HEK293 (cell line): ENCODE measurements at regions not wholly inside any gene's neighbourhood (a gene's known extent, or its start where the extent isn't known, plus 50 kb on each side); places are given as distances from the start of the nearest gene placed in this dataset.

Experiments
- SP2 ChIP-seq: fragments of 450-650 bp; formaldehyde crosslinking; IDR thresholded peaks from 2 replicates; pipeline ENCODE4 v1.5.1; 2016; ENCODE audit warnings: missing biosample characterization, missing genetic modification characterization
- ZBTB7A ChIP-seq: fragments of 450-650 bp; formaldehyde crosslinking; IDR thresholded peaks from 2 replicates; pipeline ENCODE4 v1.5.1; 2016; ENCODE audit warnings: low read depth, missing biosample characterization, missing genetic modification characterization
- TF ChIP-seq, protein P1 (sequence below): fragments of 450-650 bp; formaldehyde crosslinking; IDR thresholded peaks from 2 replicates; pipeline ENCODE4 v1.5.1; 2016; ENCODE audit warnings: missing biosample characterization, missing genetic modification characterization

GRCh38 chr6:104017410-104018381 is 842.0 kb downstream of the HACE1 start:
- no peak for TF ChIP-seq SP2 (tag by site-specific recombination)
- TF ChIP-seq, protein P1, sequence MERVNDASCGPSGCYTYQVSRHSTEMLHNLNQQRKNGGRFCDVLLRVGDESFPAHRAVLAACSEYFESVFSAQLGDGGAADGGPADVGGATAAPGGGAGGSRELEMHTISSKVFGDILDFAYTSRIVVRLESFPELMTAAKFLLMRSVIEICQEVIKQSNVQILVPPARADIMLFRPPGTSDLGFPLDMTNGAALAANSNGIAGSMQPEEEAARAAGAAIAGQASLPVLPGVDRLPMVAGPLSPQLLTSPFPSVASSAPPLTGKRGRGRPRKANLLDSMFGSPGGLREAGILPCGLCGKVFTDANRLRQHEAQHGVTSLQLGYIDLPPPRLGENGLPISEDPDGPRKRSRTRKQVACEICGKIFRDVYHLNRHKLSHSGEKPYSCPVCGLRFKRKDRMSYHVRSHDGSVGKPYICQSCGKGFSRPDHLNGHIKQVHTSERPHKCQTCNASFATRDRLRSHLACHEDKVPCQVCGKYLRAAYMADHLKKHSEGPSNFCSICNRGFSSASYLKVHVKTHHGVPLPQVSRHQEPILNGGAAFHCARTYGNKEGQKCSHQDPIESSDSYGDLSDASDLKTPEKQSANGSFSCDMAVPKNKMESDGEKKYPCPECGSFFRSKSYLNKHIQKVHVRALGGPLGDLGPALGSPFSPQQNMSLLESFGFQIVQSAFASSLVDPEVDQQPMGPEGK (tag by site-specific recombination), result no peak
- no peak for TF ChIP-seq ZBTB7A (tag by site-specific recombination)
